ENCODE measurements at regions not wholly inside any gene's neighbourhood (a gene's known extent, or its start where the extent isn't known, plus 50 kb on each side); places are given as distances from the start of the nearest gene placed in this dataset.

DNA sequence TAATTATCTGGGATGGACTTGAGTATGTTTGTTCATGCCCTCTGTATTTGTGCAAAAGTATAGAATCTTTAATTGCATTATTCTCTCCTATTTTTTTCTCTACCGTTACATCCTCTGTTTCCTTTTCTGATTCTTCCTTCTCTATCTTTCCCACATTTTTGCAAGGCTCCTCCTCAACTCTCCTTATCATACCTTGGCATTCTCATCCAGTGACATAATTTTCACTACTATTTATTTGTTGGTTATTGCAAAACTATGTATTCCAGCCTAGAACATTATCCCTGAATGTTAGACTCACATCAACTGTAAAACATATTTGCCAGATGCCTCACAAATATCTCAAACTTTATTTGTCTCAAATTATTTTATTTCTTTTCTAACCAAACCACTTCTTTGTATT is 381.9 kb downstream of the COL11A1 start:
- no peak for FAIRE-seq
- Histone ChIP-seq H3K27ac (ENCODE audit: control insufficient read depth, insufficient read depth, low read length) (no peak overlapping the region), H3K79me2 (ENCODE audit: control insufficient read depth, insufficient read depth, low read length) (no peaks in the 10 kb centered on the region), H3K4me2 (ENCODE audit: control insufficient read depth, extremely low read depth, insufficient read depth, low read depth, low read length) (no peak overlapping the region), H3K9ac (ENCODE audit: control insufficient read depth, extremely low read depth, insufficient read depth, low read length) (no peak overlapping the region), H3K4me1 (ENCODE audit: control insufficient read depth, extremely low read depth, insufficient read depth, low read length) (no peaks in the 10 kb centered on the region), H4K20me1 (ENCODE audit: control insufficient read depth, extremely low read depth, insufficient read depth, low read length) (no peaks in the 10 kb centered on the region), H3K36me3 (ENCODE audit: control insufficient read depth in 2 of 2, extremely low read depth in 1 of 2, insufficient read depth in 2 of 2, low read length in 2 of 2) (no peaks in the 10 kb centered on the region), H3K9me1 (ENCODE audit: control insufficient read depth, extremely low read depth, insufficient read depth, low read length) (no peaks in the 10 kb centered on the region), H2AFZ (ENCODE audit: control insufficient read depth, low read length) (no peak overlapping the region), H3K4me3 (ENCODE audit: control insufficient read depth in 2 of 3, extremely low read depth in 1 of 3, insufficient read depth in 2 of 3, low read depth in 1 of 3, low read length in 3 of 3) (no peak overlapping the region), H3K9me3 (ENCODE audit: control insufficient read depth, low read depth, low read length) (no peaks in the 10 kb centered on the region), H3K27me3 (ENCODE audit: control insufficient read depth, extremely low read depth, insufficient read depth, low read length) (no peaks in the 10 kb centered on the region)
- dilution Hi-C loops (cut with MboI; ENCODE audit: extremely low pct_ligation_motif_present, low sequenced_read_pairs): no loop called here
- no peak for DNase-seq (ENCODE audit: low read depth, low spot score)
- TF ChIP-seq, protein P1, sequence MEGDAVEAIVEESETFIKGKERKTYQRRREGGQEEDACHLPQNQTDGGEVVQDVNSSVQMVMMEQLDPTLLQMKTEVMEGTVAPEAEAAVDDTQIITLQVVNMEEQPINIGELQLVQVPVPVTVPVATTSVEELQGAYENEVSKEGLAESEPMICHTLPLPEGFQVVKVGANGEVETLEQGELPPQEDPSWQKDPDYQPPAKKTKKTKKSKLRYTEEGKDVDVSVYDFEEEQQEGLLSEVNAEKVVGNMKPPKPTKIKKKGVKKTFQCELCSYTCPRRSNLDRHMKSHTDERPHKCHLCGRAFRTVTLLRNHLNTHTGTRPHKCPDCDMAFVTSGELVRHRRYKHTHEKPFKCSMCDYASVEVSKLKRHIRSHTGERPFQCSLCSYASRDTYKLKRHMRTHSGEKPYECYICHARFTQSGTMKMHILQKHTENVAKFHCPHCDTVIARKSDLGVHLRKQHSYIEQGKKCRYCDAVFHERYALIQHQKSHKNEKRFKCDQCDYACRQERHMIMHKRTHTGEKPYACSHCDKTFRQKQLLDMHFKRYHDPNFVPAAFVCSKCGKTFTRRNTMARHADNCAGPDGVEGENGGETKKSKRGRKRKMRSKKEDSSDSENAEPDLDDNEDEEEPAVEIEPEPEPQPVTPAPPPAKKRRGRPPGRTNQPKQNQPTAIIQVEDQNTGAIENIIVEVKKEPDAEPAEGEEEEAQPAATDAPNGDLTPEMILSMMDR (optimal IDR thresholded peaks at IDR 0.05 in 1 of 3, IDR thresholded peaks at IDR 0.05 in 1 of 3, conservative IDR thresholded peaks at IDR 0.05 in 1 of 3; ENCODE audit: extremely low read depth in 1 of 3, insufficient read depth in 2 of 3, low read length in 3 of 3): no peak
- TF ChIP-seq EZH2 (IDR thresholded peaks at IDR 0.05; ENCODE audit: low read length): no peak

DNA sequence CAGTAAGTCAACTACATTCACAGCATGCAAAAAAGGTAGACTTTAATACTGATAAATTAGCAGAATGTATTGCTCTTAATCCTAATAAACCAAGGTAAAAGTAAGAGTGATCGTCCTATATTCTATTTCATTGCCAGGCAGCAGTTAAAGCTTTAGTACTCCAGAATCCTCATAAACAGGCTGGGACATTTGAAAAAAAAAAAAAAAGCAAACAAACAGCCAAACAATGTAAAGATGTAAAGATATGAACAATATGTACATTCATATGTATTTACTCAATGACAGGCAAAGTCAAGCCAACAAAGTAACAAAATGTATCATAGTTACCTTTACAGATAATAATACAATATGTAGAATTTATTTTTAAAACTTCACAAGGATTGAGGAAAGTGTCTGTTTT is 383.6 kb downstream of the COL11A1 start:
- no peak overlapping the region for H2AFZ ChIP-seq (ENCODE audit: control insufficient read depth, low read length)
- H3K4me2 ChIP-seq (ENCODE audit: control insufficient read depth, extremely low read depth, insufficient read depth, low read depth, low read length): no peak overlapping the region
- H3K36me3 ChIP-seq (ENCODE audit: control insufficient read depth in 2 of 2, extremely low read depth in 1 of 2, insufficient read depth in 2 of 2, low read length in 2 of 2): no peaks in the 10 kb centered on the region
- FAIRE-seq (no peak), DNase-seq (ENCODE audit: low read depth, low spot score) (no peak)
- no peaks in the 10 kb centered on the region for H3K79me2 ChIP-seq (ENCODE audit: control insufficient read depth, insufficient read depth, low read length)
- H3K9me1 ChIP-seq (ENCODE audit: control insufficient read depth, extremely low read depth, insufficient read depth, low read length): no peaks in the 10 kb centered on the region
- TF ChIP-seq, protein P1 (optimal IDR thresholded peaks at IDR 0.05 in 1 of 3, IDR thresholded peaks at IDR 0.05 in 1 of 3, conservative IDR thresholded peaks at IDR 0.05 in 1 of 3; ENCODE audit: extremely low read depth in 1 of 3, insufficient read depth in 2 of 3, low read length in 3 of 3): no peak
- TF ChIP-seq EZH2 (IDR thresholded peaks at IDR 0.05; ENCODE audit: low read length): no peak
- dilution Hi-C loops (cut with MboI; ENCODE audit: extremely low pct_ligation_motif_present, low sequenced_read_pairs): no loop called here
- no peaks in the 10 kb centered on the region for H4K20me1 ChIP-seq (ENCODE audit: control insufficient read depth, extremely low read depth, insufficient read depth, low read length)
- no peak overlapping the region for H3K4me3 ChIP-seq (ENCODE audit: control insufficient read depth in 2 of 3, extremely low read depth in 1 of 3, insufficient read depth in 2 of 3, low read depth in 1 of 3, low read length in 3 of 3)
- no peak overlapping the region for H3K9ac ChIP-seq (ENCODE audit: control insufficient read depth, extremely low read depth, insufficient read depth, low read length)
- no peaks in the 10 kb centered on the region for H3K4me1 ChIP-seq (ENCODE audit: control insufficient read depth, extremely low read depth, insufficient read depth, low read length)
- no peak overlapping the region for H3K27ac ChIP-seq (ENCODE audit: control insufficient read depth, insufficient read depth, low read length)
- no peaks in the 10 kb centered on the region for H3K27me3 ChIP-seq (ENCODE audit: control insufficient read depth, extremely low read depth, insufficient read depth, low read length)
- H3K9me3 ChIP-seq (ENCODE audit: control insufficient read depth, low read depth, low read length): no peaks in the 10 kb centered on the region

Measured in keratinocyte (primary cell).